Prostate gland (tissue), 2 donors: ENCODE measurements at regions not wholly inside any gene's neighbourhood (a gene's known extent, or its start where the extent isn't known, plus 50 kb on each side); places are given as distances from the start of the nearest gene placed in this dataset.

ENCODE experiments used
- CTCF ChIP-seq, 4 experiments: fragments of 200-600 bp in 2 of 4; fragments of 450-650 bp in 2 of 4; sonication (generic) in 2 of 4; IDR thresholded peaks; 1 replicate in 3 of 4; 2 replicates in 1 of 4; pipeline ENCODE4 v1.5.1; 2016 to 2019; ENCODE audit warnings: antibody characterized with exemption in 4 of 4, mild to moderate bottlenecking in 2 of 4, moderate library complexity in 2 of 4
- POLR2A ChIP-seq: fragments of 450-650 bp; IDR thresholded peaks from one replicate; pipeline ENCODE4 v1.6.1; 2016; ENCODE audit warnings: antibody characterized with exemption, mild to moderate bottlenecking
- POLR2AphosphoS5 ChIP-seq: sonication (generic); formaldehyde crosslinking; IDR thresholded peaks from one replicate; pipeline ENCODE4 v1.6.1; 2017; ENCODE audit warnings: antibody characterized with exemption

- TF ChIP-seq CTCF (IDR thresholded peaks at IDR 0.05) (no peak), POLR2AphosphoS5 (no peak), POLR2A (no peak)
Measured at GRCh38 chr6:20313051-20313450, 88.6 kb upstream of the E2F3 start.
